ENCODE measurements at regions not wholly inside any gene's neighbourhood (a gene's known extent, or its start where the extent isn't known, plus 50 kb on each side); places are given as distances from the start of the nearest gene placed in this dataset.

GRCh38 chr1:195939844-195940243 lies 668.4 kb downstream of the KCNT2 start:
- TF ChIP-seq, protein P1, sequence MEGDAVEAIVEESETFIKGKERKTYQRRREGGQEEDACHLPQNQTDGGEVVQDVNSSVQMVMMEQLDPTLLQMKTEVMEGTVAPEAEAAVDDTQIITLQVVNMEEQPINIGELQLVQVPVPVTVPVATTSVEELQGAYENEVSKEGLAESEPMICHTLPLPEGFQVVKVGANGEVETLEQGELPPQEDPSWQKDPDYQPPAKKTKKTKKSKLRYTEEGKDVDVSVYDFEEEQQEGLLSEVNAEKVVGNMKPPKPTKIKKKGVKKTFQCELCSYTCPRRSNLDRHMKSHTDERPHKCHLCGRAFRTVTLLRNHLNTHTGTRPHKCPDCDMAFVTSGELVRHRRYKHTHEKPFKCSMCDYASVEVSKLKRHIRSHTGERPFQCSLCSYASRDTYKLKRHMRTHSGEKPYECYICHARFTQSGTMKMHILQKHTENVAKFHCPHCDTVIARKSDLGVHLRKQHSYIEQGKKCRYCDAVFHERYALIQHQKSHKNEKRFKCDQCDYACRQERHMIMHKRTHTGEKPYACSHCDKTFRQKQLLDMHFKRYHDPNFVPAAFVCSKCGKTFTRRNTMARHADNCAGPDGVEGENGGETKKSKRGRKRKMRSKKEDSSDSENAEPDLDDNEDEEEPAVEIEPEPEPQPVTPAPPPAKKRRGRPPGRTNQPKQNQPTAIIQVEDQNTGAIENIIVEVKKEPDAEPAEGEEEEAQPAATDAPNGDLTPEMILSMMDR (IDR thresholded peaks at IDR 0.05; ENCODE audit: extremely low read depth in 1 of 2, insufficient read depth in 1 of 2, low read depth in 1 of 2, low read length in 2 of 2): no peak
- TF ChIP-seq POLR2A (IDR thresholded peaks at IDR 0.05; ENCODE audit: low read depth, low read length): no peak
- TF ChIP-seq, protein P2, sequence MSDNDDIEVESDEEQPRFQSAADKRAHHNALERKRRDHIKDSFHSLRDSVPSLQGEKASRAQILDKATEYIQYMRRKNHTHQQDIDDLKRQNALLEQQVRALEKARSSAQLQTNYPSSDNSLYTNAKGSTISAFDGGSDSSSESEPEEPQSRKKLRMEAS (IDR thresholded peaks at IDR 0.05; ENCODE audit: insufficient read depth, insufficient read length): no peak
- TF ChIP-seq EZH2 (IDR thresholded peaks at IDR 0.05; ENCODE audit: borderline replicate concordance, low read depth, low read length, severe bottlenecking): no peak
- TF ChIP-seq MYC (IDR thresholded peaks at IDR 0.05; ENCODE audit: low read depth, low read length): no peak
- no peak for TF ChIP-seq JUN (IDR thresholded peaks at IDR 0.05; ENCODE audit: borderline replicate concordance, insufficient read depth, insufficient read length, low read depth)
- TF ChIP-seq FOS (IDR thresholded peaks at IDR 0.05; ENCODE audit: borderline replicate concordance, insufficient read depth, low read length): no peak
- no peak for TF ChIP-seq POLR2AphosphoS5 (IDR thresholded peaks at IDR 0.05; ENCODE audit: insufficient read depth, low read depth, low read length)
